ENCODE measurements at regions not wholly inside any gene's neighbourhood (a gene's known extent, or its start where the extent isn't known, plus 50 kb on each side); places are given as distances from the start of the nearest gene placed in this dataset.

- TF ChIP-seq CTCF (IDR thresholded peaks at IDR 0.05) = peak in 2 of 6 experiments; percentile 7 to 17
- no peak for TF ChIP-seq POLR2A (IDR thresholded peaks at IDR 0.05)
Measured at GRCh38 chr9:1460143-1460769, 410.1 kb downstream of the DMRT2 start.

All from Peyer's patch (tissue), 4 donors.